GM12878 (cell line): ENCODE measurements at regions not wholly inside any gene's neighbourhood (a gene's known extent, or its start where the extent isn't known, plus 50 kb on each side); places are given as distances from the start of the nearest gene placed in this dataset.

Source experiments
- ATAC-seq: fragments of 200-7000 bp; cut with Tn5 transposase; 3 replicates; pipeline ENCODE4 v1.9.1; 2020; ENCODE audit warnings: mild to moderate bottlenecking, moderate library complexity
- BruUV-seq: library from RNA; stranded (reverse); fragments of 400-500 nt; replicated peaks from 2 replicates; lab custom pipeline; 2021; lab: Mats Ljungman, UMichigan
- CTCF ChIA-PET: fragments of 300-600 bp; sonication (Branson Sonifier 250); formaldehyde crosslinking; extraction: SDS; loops from one replicate; lab custom pipeline; 2021; ENCODE audit warnings: inconsistent platforms; lab: Yijun Ruan, JAX
- POLR2A ChIA-PET: fragments of 350-600 bp; formaldehyde crosslinking; extraction: SDS; loops from one replicate; lab custom pipeline; 2021; ENCODE audit warnings: inconsistent platforms; lab: Charles Lee
- RAD21 ChIA-PET: fragments of 300-600 bp; sonication (Branson Sonifier 250); formaldehyde crosslinking; loops from one replicate; lab custom pipeline; 2023; ENCODE audit warnings: antibody characterized with exemption; ENCODE audit not compliant: unreplicated experiment; lab: Charles Lee
- SMC1A ChIA-PET: fragments of 300-600 bp; sonication (Branson Sonifier 250); formaldehyde crosslinking; loops from one replicate; lab custom pipeline; 2023; ENCODE audit not compliant: unreplicated experiment, uncharacterized antibody; lab: Charles Lee
- DNase-seq: peaks from one replicate; pipeline ENCODE4 v3.0.0-alpha.2; 2011; ENCODE audit warnings: low read depth, low spot score
- FAIRE-seq: peaks from 3 replicates; lab custom pipeline; 2011; peaks lifted over from hg19 to GRCh38; lab: Jason Lieb, UNC
- H2AFZ ChIP-seq: 2 replicates; pipeline ENCODE4 v1.6.0; 2011; ENCODE audit warnings: low read depth, low read length, control low read depth; ENCODE audit not compliant: control insufficient read depth
- H3K27ac ChIP-seq: 2 replicates; pipeline ENCODE4 v1.5.1; 2011; ENCODE audit warnings: control low read depth; ENCODE audit not compliant: control insufficient read depth, insufficient read depth
- H3K27me3 ChIP-seq, 2 experiments: replicated peaks in 1 of 2; 2 replicates each; pipeline versions ENCODE4 v1.6.0 to v1.6.1; 2011; ENCODE audit warnings: low read length in 1 of 2; ENCODE audit not compliant: control insufficient read depth in 2 of 2, insufficient read depth in 2 of 2
- H3K36me3 ChIP-seq, 2 experiments: 2 replicates each; pipeline ENCODE4 v1.5.1; 2011; ENCODE audit warnings: low read length in 1 of 2; ENCODE audit not compliant: control insufficient read depth in 2 of 2, insufficient read depth in 2 of 2
- H3K4me1 ChIP-seq: 2 replicates; pipeline ENCODE4 v1.6.1; 2011; ENCODE audit warnings: mild to moderate bottlenecking, low read length, moderate library complexity, mixed read lengths; ENCODE audit not compliant: control insufficient read depth, insufficient read depth
- H3K4me2 ChIP-seq: 2 replicates; pipeline ENCODE4 v1.6.0; 2011; ENCODE audit warnings: control low read depth; ENCODE audit not compliant: control insufficient read depth, insufficient read depth
- H3K4me3 ChIP-seq: fragments of 200-600 bp; sonication (generic); 2 replicates; pipeline ENCODE4 v1.5.1; 2016
- H3K79me2 ChIP-seq: 2 replicates; pipeline ENCODE4 v1.6.0; 2011; ENCODE audit warnings: low read length; ENCODE audit not compliant: control insufficient read depth, insufficient read depth
- H3K9ac ChIP-seq: 2 replicates; pipeline ENCODE4 v1.8.0; 2011; ENCODE audit warnings: low read length, control low read depth, mixed read lengths; ENCODE audit not compliant: control insufficient read depth, insufficient read depth
- H3K9me3 ChIP-seq: replicated peaks from 3 replicates; pipeline ENCODE4 v1.5.1; 2011; ENCODE audit warnings: mild to moderate bottlenecking, low read length; ENCODE audit not compliant: control insufficient read depth, insufficient read depth
- H4K20me1 ChIP-seq: 2 replicates; pipeline ENCODE4 v1.6.0; 2011; ENCODE audit not compliant: control insufficient read depth, insufficient read depth
- CBX3 ChIP-seq: fragments of 200-600 bp; sonication (generic); IDR thresholded peaks from 2 replicates; pipeline ENCODE4 v1.6.1; 2016; ENCODE audit warnings: low read depth, borderline replicate concordance
- CREB1 ChIP-seq: IDR thresholded peaks from 2 replicates; pipeline ENCODE4 v1.6.1; 2012; ENCODE audit warnings: low read depth, mild to moderate bottlenecking, inconsistent platforms
- CUX1 ChIP-seq: IDR thresholded peaks from 2 replicates; pipeline ENCODE4 v1.6.1; 2012; ENCODE audit warnings: improper control_type of control experiment, low read depth, low read length; ENCODE audit not compliant: insufficient replicate concordance
- E2F8 ChIP-seq: fragments of 450-650 bp; IDR thresholded peaks from 2 replicates; pipeline ENCODE4 v1.6.1; 2018; ENCODE audit warnings: mild to moderate bottlenecking, low read depth, moderate library complexity; ENCODE audit not compliant: partially characterized antibody
- GABPA ChIP-seq: IDR thresholded peaks from 2 replicates; pipeline ENCODE4 v1.6.1; 2014; ENCODE audit warnings: antibody characterized with exemption, low read depth, mild to moderate bottlenecking, inconsistent platforms
- IKZF2 ChIP-seq, 2 experiments: fragments of 450-650 bp; IDR thresholded peaks; 2 replicates each; pipeline ENCODE4 v1.6.1; 2017; ENCODE audit warnings: mild to moderate bottlenecking in 2 of 2, moderate library complexity in 2 of 2
- NR2F1 ChIP-seq: fragments of 450-650 bp; conservative IDR thresholded peaks from 2 replicates; pipeline ENCODE4 v1.6.1; 2017; ENCODE audit warnings: mild to moderate bottlenecking
- NRF1 ChIP-seq: conservative IDR thresholded peaks from 2 replicates; pipeline ENCODE4 v1.6.1; 2011; ENCODE audit warnings: mild to moderate bottlenecking, low read depth, low read length, improper control_type of control experiment
- PKNOX1 ChIP-seq: fragments of 450-650 bp; IDR thresholded peaks from 2 replicates; pipeline ENCODE4 v1.6.1; 2016; ENCODE audit warnings: mild to moderate bottlenecking
- RELA ChIP-seq: fragments of 450-650 bp; IDR thresholded peaks from 2 replicates; pipeline ENCODE4 v1.8.0; 2014; ENCODE audit warnings: borderline replicate concordance; ENCODE audit not compliant: partially characterized antibody
- STAT1 ChIP-seq: fragments of 450-650 bp; conservative IDR thresholded peaks from 2 replicates; pipeline ENCODE4 v1.6.1; 2014; ENCODE audit warnings: antibody characterized with exemption, mild to moderate bottlenecking
- TBL1XR1 ChIP-seq: IDR thresholded peaks from 2 replicates; pipeline ENCODE4 v1.6.1; 2012; ENCODE audit warnings: low read depth, low read length, improper control_type of control experiment
- TCF7 ChIP-seq: IDR thresholded peaks from 2 replicates; pipeline ENCODE4 v1.6.1; 2014; ENCODE audit warnings: antibody characterized with exemption, borderline replicate concordance
- YBX1 ChIP-seq: fragments of 450-650 bp; IDR thresholded peaks from 2 replicates; pipeline ENCODE4 v1.6.1; 2016; ENCODE audit warnings: antibody characterized with exemption
- WGBS: methylation state at CpG from one replicate; pipeline ENCODE4 v1.1.6; 2016; ENCODE audit warnings: low lambda C conversion rate; ENCODE audit not compliant: insufficient replicate concordance, insufficient coverage; ENCODE audit errors: missing lambda C conversion rate; 5-methylcytosine and 5-hydroxymethylcytosine counted together
- in situ Hi-C: fragments of 300-500 bp; cut with MboI; formaldehyde crosslinking; loops from 9 replicates; pipeline ENCODE4 v1.14.3; 2018; ENCODE audit warnings: mixed read lengths
- intact Hi-C: fragments of 100-400 bp; cut with micrococcal nuclease; formaldehyde crosslinking; loops from one replicate; pipeline ENCODE4 v1.14.2; 2022; ENCODE audit not compliant: unreplicated experiment

GRCh38 chr20:53660078-53660909, 66.7 kb upstream of the ZNF217 start:
- peak overlapping the region; percentile 84 for H3K27ac ChIP-seq
- RAD21 ChIA-PET: interaction anchor here (0.9 to 2.6 kb wide), 20 partner anchors 14 to 252 kb away, joined by 3 to 19 read pairs (median 4); no protein-coding TSS in a partner anchor
- H4K20me1 ChIP-seq: no peaks in the 10 kb centered on the region
- H3K4me3 ChIP-seq: peak overlapping the region; percentile 63
- POLR2A ChIA-PET: interaction anchor here (0.6 to 1.7 kb wide), 8 partner anchors 21 to 228 kb away, joined by 3 to 6 read pairs (median 4); no protein-coding TSS in a partner anchor
- peak; percentile 89 for FAIRE-seq
- peak overlapping the region; percentile 57 for H3K9ac ChIP-seq
- ATAC-seq: peak; percentile 27
- peak overlapping the region; percentile 80 for H3K4me2 ChIP-seq
- under 1% methylated on average over 36 of the region's 38 CpGs for WGBS
- in situ Hi-C loops (no loop called here), intact Hi-C loops (loop anchor here (2.0 to 5.0 kb wide), 2 partner anchors 47 to 92 kb away; no protein-coding TSS in a partner anchor)
- H3K4me1 ChIP-seq: peaks cover 61% of the 10 kb centered on the region
- CTCF ChIA-PET: interaction anchor here (0.6 to 2.3 kb wide), 8 partner anchors 9 to 80 kb away, joined by 3 to 11 read pairs (median 4); no protein-coding TSS in a partner anchor
- no peaks in the 10 kb centered on the region for H3K36me3 ChIP-seq
- TSS peak; percentile 84 for BruUV-seq
- H2AFZ ChIP-seq: peak overlapping the region; percentile 63
- peaks cover 1% of the 10 kb centered on the region; the same call in 1 of the 3 replicates for H3K9me3 ChIP-seq
- peaks cover 2% of the 10 kb centered on the region; the same call in 1 of the 2 replicates for H3K79me2 ChIP-seq
- SMC1A ChIA-PET: interaction anchor here (0.7 to 12.4 kb wide), 25 partner anchors 9 to 275 kb away, joined by 3 to 149 read pairs (median 5); no protein-coding TSS in a partner anchor
- no peaks in the 10 kb centered on the region for H3K27me3 ChIP-seq
- DNase-seq: no peak
- TF ChIP-seq IKZF2 (IDR thresholded peaks at IDR 0.05) (no peak), NRF1 (no peak), NR2F1 (no peak), YBX1 (no peak), TCF7 (peak; percentile 87), STAT1 (peak; percentile 62; the same call in 1 of the 2 replicates), CREB1 (no peak), GABPA (no peak), TBL1XR1 (peak; percentile 28; the same call in 1 of the 2 replicates), RELA (peak; percentile 72), E2F8 (no peak), CBX3 (no peak), PKNOX1 (no peak), CUX1 (no peak)
